GM23248 (cell line): ENCODE measurements at regions not wholly inside any gene's neighbourhood (a gene's known extent, or its start where the extent isn't known, plus 50 kb on each side); places are given as distances from the start of the nearest gene placed in this dataset.

Experiments used
- DNase-seq: peaks from one replicate; pipeline ENCODE4 v3.0.0-alpha.2; 2015
- H2AFZ ChIP-seq: fragments of 200-600 bp; sonication (generic); 2 replicates; pipeline ENCODE4 v1.6.1; 2016; ENCODE audit warnings: antibody characterized with exemption
- H3F3A ChIP-seq: fragments of 200-600 bp; sonication (generic); 2 replicates; pipeline ENCODE4 v1.6.1; 2016; ENCODE audit warnings: mild to moderate bottlenecking, antibody characterized with exemption, mixed run types; ENCODE audit not compliant: insufficient read depth
- H3K27ac ChIP-seq: fragments of 200-600 bp; sonication (generic); 2 replicates; pipeline ENCODE4 v1.5.1; 2016; ENCODE audit warnings: mild to moderate bottlenecking
- H3K27me3 ChIP-seq: fragments of 200-600 bp; sonication (generic); replicated peaks from 2 replicates; pipeline ENCODE4 v1.6.1; 2016; ENCODE audit warnings: mild to moderate bottlenecking; ENCODE audit not compliant: insufficient read depth
- H3K36me3 ChIP-seq: fragments of 200-600 bp; sonication (generic); 2 replicates; pipeline ENCODE4 v1.6.1; 2016; ENCODE audit warnings: low read depth, mild to moderate bottlenecking
- H3K4me1 ChIP-seq: fragments of 200-600 bp; sonication (generic); 2 replicates; pipeline ENCODE4 v1.6.1; 2016; ENCODE audit warnings: mild to moderate bottlenecking; ENCODE audit not compliant: insufficient read depth
- H3K4me2 ChIP-seq: fragments of 200-600 bp; sonication (generic); one replicate; pipeline ENCODE4 v1.6.1; 2016; ENCODE audit warnings: mild to moderate bottlenecking; ENCODE audit not compliant: unreplicated experiment
- H3K4me3 ChIP-seq: fragments of 200-600 bp; sonication (generic); 2 replicates; pipeline ENCODE4 v1.5.1; 2016; ENCODE audit warnings: mild to moderate bottlenecking
- H3K79me2 ChIP-seq: fragments of 200-600 bp; sonication (generic); 2 replicates; pipeline ENCODE4 v1.6.1; 2016; ENCODE audit warnings: mild to moderate bottlenecking; ENCODE audit not compliant: insufficient read depth
- H3K9ac ChIP-seq: fragments of 200-600 bp; sonication (generic); 2 replicates; pipeline ENCODE4 v1.6.1; 2016; ENCODE audit warnings: mild to moderate bottlenecking
- H3K9me2 ChIP-seq: fragments of 200-600 bp; sonication (generic); 2 replicates; pipeline ENCODE4 v1.6.1; 2016; ENCODE audit warnings: mixed run types, mild to moderate bottlenecking, moderate library complexity; ENCODE audit not compliant: insufficient read depth
- H3K9me3 ChIP-seq: fragments of 200-600 bp; sonication (generic); one replicate; pipeline ENCODE4 v1.6.1; 2017; ENCODE audit warnings: low read depth
- H4K20me1 ChIP-seq: fragments of 200-600 bp; sonication (generic); 2 replicates; pipeline ENCODE4 v1.6.0; 2016; ENCODE audit not compliant: insufficient read depth
- EZH2 ChIP-seq: fragments of 200-600 bp; sonication (generic); IDR thresholded peaks from 2 replicates; pipeline ENCODE4 v1.6.1; 2018; ENCODE audit warnings: antibody characterized with exemption, mild to moderate bottlenecking; ENCODE audit not compliant: insufficient read depth, poor library complexity, severe bottlenecking
- EZH2phosphoT487 ChIP-seq: fragments of 200-600 bp; sonication (generic); IDR thresholded peaks from 2 replicates; pipeline ENCODE4 v1.6.1; 2018; ENCODE audit warnings: antibody characterized with exemption, moderate library complexity, mild to moderate bottlenecking, low read depth; ENCODE audit not compliant: insufficient read depth
- WGBS, 2 experiments: methylation state at CpG; one replicate each; pipeline ENCODE4 v1.1.6; 2015 to 2017; ENCODE audit warnings: low lambda C conversion rate in 2 of 2, low coverage in 1 of 2; ENCODE audit errors: missing lambda C conversion rate in 2 of 2; 5-methylcytosine and 5-hydroxymethylcytosine counted together
- in situ Hi-C: fragments of 300-500 bp; cut with MboI; formaldehyde crosslinking; loops from 2 replicates; pipeline ENCODE4 v1.15.0; 2020

DNA sequence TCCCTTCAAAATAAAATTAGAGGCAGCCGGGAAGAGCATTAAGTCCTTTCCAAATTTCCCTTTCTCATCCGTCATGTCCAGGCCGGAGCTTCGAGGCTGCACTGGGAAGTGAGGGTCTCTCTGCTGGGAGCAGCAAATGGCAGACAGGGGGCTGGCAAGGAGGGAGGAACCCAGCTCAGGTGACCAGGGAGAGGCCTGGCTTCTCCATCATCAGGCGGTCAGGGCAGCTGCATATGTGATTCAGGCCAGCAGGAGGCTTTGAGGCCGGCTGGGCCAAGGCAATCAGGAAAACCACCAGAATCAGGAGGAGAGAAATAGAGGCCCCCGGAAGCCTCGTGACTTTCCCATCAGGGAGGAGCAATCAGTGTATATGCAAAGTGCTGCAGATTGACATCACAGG, 85.0 kb upstream of the RPL38 start:
- Histone ChIP-seq H3K9me3 (no peaks in the 10 kb centered on the region), H3K9me2 (no peaks in the 10 kb centered on the region), H3K27me3 (peaks cover 22% of the 10 kb centered on the region), H3K36me3 (no peaks in the 10 kb centered on the region), H2AFZ (no peak overlapping the region), H3K4me2 (no peak overlapping the region), H3K4me1 (no peaks in the 10 kb centered on the region), H3K79me2 (no peaks in the 10 kb centered on the region), H3K27ac (no peak overlapping the region), H3K4me3 (no peak overlapping the region), H3K9ac (no peak overlapping the region), H4K20me1 (no peaks in the 10 kb centered on the region), H3F3A (no peaks in the 10 kb centered on the region)
- no peak for TF ChIP-seq EZH2
- TF ChIP-seq EZH2phosphoT487, result no peak
- WGBS, 2 experiments, result 58 to 60% methylated on average over 8 of the region's 8 CpGs
- DNase-seq, result no peak
- in situ Hi-C loops, result no loop called here

DNA sequence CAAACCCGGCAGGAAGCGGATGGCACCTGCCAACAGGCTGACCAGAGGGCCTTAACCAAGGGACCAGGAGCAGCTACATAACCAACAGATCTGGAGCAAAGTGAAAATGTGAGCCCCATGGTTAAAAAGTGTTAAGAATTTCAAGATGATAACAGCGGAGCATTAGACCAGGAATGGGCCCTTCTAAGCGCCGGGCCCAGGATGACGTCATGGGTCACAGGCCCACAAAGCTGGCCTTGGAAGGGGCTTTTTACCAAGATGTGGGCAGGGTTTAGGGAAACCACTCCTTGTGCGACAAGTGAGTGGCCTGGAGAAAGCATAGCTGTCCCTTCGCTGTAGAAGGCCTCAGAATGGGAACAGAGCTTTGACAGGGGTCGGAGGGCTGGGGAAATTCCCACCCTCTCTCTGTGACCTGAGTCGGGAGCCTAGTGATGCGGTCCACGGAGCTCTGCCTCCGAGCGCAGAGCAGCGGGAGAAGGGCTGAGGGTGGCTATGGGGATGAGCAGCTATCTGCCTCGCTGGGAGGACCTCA, 84.4 kb upstream of the RPL38 start:
- Histone ChIP-seq H3K4me2 (no peak overlapping the region), H3K9me3 (no peaks in the 10 kb centered on the region), H4K20me1 (no peaks in the 10 kb centered on the region), H2AFZ (no peak overlapping the region), H3K36me3 (no peaks in the 10 kb centered on the region), H3K4me3 (no peak overlapping the region), H3K9me2 (no peaks in the 10 kb centered on the region), H3F3A (no peaks in the 10 kb centered on the region), H3K4me1 (no peaks in the 10 kb centered on the region), H3K79me2 (no peaks in the 10 kb centered on the region), H3K27me3 (peaks cover 22% of the 10 kb centered on the region), H3K9ac (no peak overlapping the region), H3K27ac (no peak overlapping the region)
- in situ Hi-C loops, result no loop called here
- no peak for TF ChIP-seq EZH2phosphoT487
- TF ChIP-seq EZH2, result no peak
- WGBS, 2 experiments, result 60 to 61% methylated on average over 16 of the region's 16 CpGs
- DNase-seq, result no peak

DNA sequence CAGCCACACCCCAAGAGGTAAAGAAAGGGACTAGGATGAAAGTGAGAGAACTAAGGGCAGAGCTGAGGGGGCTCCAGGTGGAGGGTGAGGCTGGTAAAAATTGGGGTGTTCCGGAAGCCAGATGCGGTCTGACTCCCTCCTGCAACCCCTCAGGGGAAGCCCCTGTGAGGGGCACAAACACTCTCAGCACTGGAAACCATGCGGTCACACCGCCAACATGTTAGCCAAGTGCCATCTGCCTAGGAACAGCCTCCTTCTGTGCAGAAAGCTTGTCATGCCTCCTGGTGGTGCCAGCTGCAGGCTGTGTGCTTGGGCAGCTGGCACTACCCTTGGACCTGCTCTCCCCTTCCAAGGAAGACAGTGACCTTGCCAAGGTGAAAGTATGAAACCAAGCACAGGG, 83.5 kb upstream of the RPL38 start:
- Histone ChIP-seq H2AFZ (no peak overlapping the region), H3K9me3 (no peaks in the 10 kb centered on the region), H3K27me3 (peaks cover 22% of the 10 kb centered on the region), H3K4me3 (no peak overlapping the region), H3K36me3 (no peaks in the 10 kb centered on the region), H3K9ac (no peak overlapping the region), H3K9me2 (no peaks in the 10 kb centered on the region), H3F3A (no peaks in the 10 kb centered on the region), H3K4me1 (no peaks in the 10 kb centered on the region), H3K4me2 (no peak overlapping the region), H3K27ac (no peak overlapping the region), H4K20me1 (no peaks in the 10 kb centered on the region), H3K79me2 (no peaks in the 10 kb centered on the region)
- no peak for TF ChIP-seq EZH2
- no peak for TF ChIP-seq EZH2phosphoT487
- in situ Hi-C loops, result no loop called here
- no peak for DNase-seq
- 67 to 78% methylated on average over 4 of the region's 4 CpGs for WGBS, 2 experiments

DNA sequence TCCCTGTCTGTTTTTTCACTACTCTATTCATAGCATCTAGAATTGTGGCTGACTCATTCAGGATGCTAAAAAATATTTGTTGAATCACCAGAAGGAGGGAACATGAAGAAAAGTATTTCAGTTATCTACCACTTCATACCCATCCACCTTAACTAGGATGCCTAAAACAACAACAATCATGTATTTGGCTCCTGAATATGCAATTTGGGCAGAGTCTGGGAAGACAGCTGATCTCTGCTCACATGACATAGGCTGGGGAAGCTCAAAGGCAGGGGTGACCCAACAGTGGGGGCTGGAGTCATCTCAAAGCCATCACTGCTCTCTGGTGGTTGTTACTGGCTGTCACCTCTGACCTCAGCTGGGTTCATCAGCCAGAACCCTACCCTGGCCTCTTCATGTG, 80.1 kb upstream of the RPL38 start:
- TF ChIP-seq EZH2phosphoT487 (no peak), EZH2 (no peak)
- H4K20me1 ChIP-seq, result no peaks in the 10 kb centered on the region
- in situ Hi-C loops, result no loop called here
- H3K4me3 ChIP-seq, result no peak overlapping the region
- H3K4me1 ChIP-seq, result no peaks in the 10 kb centered on the region
- H3K79me2 ChIP-seq, result no peaks in the 10 kb centered on the region
- peaks cover 6% of the 10 kb centered on the region; the same call in 1 of the 2 replicates for H3K27me3 ChIP-seq
- H3K9me2 ChIP-seq, result no peaks in the 10 kb centered on the region
- H3K27ac ChIP-seq, result no peak overlapping the region
- no peaks in the 10 kb centered on the region for H3K36me3 ChIP-seq
- H2AFZ ChIP-seq, result no peak overlapping the region
- no peak overlapping the region for H3K4me2 ChIP-seq
- no peak overlapping the region for H3K9ac ChIP-seq
- no peaks in the 10 kb centered on the region for H3F3A ChIP-seq
- no peaks in the 10 kb centered on the region for H3K9me3 ChIP-seq
- DNase-seq, result peak; percentile 54

DNA sequence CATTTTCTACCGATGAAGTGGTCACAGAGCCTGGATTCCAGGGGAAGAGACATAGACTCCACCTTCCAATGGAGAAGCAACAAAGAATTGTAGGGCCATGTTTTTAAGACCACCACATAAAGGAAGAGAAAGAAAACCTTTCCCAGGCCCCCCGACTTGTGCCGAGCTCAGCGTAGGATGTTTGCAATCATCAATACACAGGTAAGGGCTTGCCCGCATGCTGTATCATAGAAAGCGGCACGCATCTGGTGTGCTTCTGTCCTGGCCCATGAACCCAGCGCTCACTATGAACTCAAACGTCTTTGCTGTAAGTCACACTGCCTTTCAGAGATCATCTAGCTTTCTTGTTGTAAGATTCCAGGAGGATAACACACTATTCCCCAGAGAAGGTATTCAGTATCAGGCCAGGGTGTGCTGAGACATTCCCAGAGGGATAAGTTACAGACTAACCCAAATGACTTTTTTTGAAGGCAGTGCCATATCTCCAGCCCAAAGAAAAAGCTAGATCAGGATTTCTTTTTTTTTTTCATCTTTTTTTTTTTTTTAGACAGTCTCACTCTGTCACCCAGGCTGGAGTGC, 79.5 kb upstream of the RPL38 start:
- no peak for TF ChIP-seq EZH2
- no peak for TF ChIP-seq EZH2phosphoT487
- Histone ChIP-seq H2AFZ (no peak overlapping the region), H3K9me3 (no peaks in the 10 kb centered on the region), H3K9me2 (no peaks in the 10 kb centered on the region), H3K4me2 (no peak overlapping the region), H3K4me3 (no peak overlapping the region), H3K36me3 (no peaks in the 10 kb centered on the region), H3K4me1 (no peaks in the 10 kb centered on the region), H4K20me1 (no peaks in the 10 kb centered on the region), H3K79me2 (no peaks in the 10 kb centered on the region), H3K27me3 (0 out of 2 replicates have a peak, but pooled peaks cover 3% of the 10 kb centered on the region), H3K9ac (no peak overlapping the region), H3F3A (no peaks in the 10 kb centered on the region), H3K27ac (no peak overlapping the region)
- in situ Hi-C loops, result no loop called here
- DNase-seq, result no peak
- WGBS, 2 experiments, result 75 to 78% methylated on average over 9 of the region's 9 CpGs
